Central memory CD8-positive, alpha-beta T cell (primary cell): ENCODE measurements at regions not wholly inside any gene's neighbourhood (a gene's known extent, or its start where the extent isn't known, plus 50 kb on each side); places are given as distances from the start of the nearest gene placed in this dataset.

ENCODE experiments used
- ATAC-seq: fragments of 150-1000 bp; cut with Tn5 transposase; replicated peaks from 2 replicates; pipeline ENCODE4 v1.10.0; 2022; ENCODE audit warnings: mild to moderate bottlenecking, moderate FRiP score, moderate number of reproducible peaks; ENCODE audit not compliant: poor library complexity, severe bottlenecking; ENCODE audit errors: extremely low read depth
- DNase-seq, 2 donors: peaks; one replicate each; pipeline ENCODE4 v3.0.0; 2021; ENCODE audit warnings: low spot score in 2 of 2
- H3K27ac Mint-ChIP-seq: one replicate; pipeline ENCODE4 v1.8.0; 2022; ENCODE audit warnings: low read depth, mild to moderate bottlenecking, moderate library complexity, mixed read lengths
- H3K27me3 Mint-ChIP-seq: one replicate; pipeline ENCODE4 v1.8.0; 2022; ENCODE audit warnings: mixed read lengths
- H3K36me3 Mint-ChIP-seq: one replicate; pipeline ENCODE4 v1.8.0; 2022; ENCODE audit warnings: mild to moderate bottlenecking, moderate library complexity, mixed read lengths; ENCODE audit not compliant: insufficient read depth
- H3K4me1 Mint-ChIP-seq: one replicate; pipeline ENCODE4 v1.8.0; 2022; ENCODE audit warnings: mixed read lengths
- H3K4me3 Mint-ChIP-seq: one replicate; pipeline ENCODE4 v1.8.0; 2022; ENCODE audit warnings: mild to moderate bottlenecking, moderate library complexity, mixed read lengths
- H3K9me3 Mint-ChIP-seq: one replicate; pipeline ENCODE4 v1.8.0; 2022; ENCODE audit warnings: mixed read lengths

- ATAC-seq (no peak), DNase-seq (no peak)
- Mint-ChIP-seq H3K27me3 (no peaks in the 10 kb centered on the region), H3K27ac (no peak overlapping the region), H3K4me1 (no peaks in the 10 kb centered on the region), H3K9me3 (no peaks in the 10 kb centered on the region), H3K36me3 (peaks cover 2% of the 10 kb centered on the region), H3K4me3 (no peak overlapping the region)
These were observed 193.5 kb upstream of the ELL2 start for GRCh38 chr5:96155147-96155546.

DNA sequence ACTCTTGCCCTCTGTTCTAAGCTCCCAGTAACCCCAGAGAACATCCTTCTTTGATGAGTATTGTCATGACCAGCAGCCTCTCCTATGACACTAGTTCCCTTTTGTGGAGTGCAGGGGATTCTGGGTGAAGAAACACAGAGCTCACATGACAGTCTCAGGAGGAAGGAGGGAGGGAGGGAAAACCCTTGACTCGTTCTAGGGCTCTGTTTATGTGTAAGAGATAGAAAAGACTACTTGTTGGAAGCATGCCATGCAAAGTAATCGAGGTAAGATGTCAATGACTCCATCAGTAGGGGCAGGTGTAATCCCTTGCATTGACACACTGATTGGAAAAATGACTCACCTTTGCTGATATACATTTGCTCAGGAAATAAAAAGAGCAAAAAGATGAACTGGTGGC is 190.2 kb upstream of the ELL2 start:
- no peak for DNase-seq
- Mint-ChIP-seq H3K9me3 (no peaks in the 10 kb centered on the region), H3K4me1 (no peaks in the 10 kb centered on the region), H3K36me3 (peaks cover 2% of the 10 kb centered on the region), H3K27ac (no peak overlapping the region), H3K27me3 (no peaks in the 10 kb centered on the region), H3K4me3 (no peak overlapping the region)
- ATAC-seq = no peak

- H3K36me3 Mint-ChIP-seq = no peaks in the 10 kb centered on the region
- ATAC-seq (no peak), DNase-seq (no peak)
- H3K4me1 Mint-ChIP-seq = no peaks in the 10 kb centered on the region
- no peak overlapping the region for H3K4me3 Mint-ChIP-seq
- H3K27me3 Mint-ChIP-seq = no peaks in the 10 kb centered on the region
- no peak overlapping the region for H3K27ac Mint-ChIP-seq
- H3K9me3 Mint-ChIP-seq = no peaks in the 10 kb centered on the region
These were observed 188.4 kb upstream of the ELL2 start for GRCh38 chr5:96150007-96150406.

- DNase-seq (no peak), ATAC-seq (no peak)
- Mint-ChIP-seq H3K4me1 (no peaks in the 10 kb centered on the region), H3K27me3 (no peaks in the 10 kb centered on the region), H3K27ac (no peak overlapping the region), H3K36me3 (no peaks in the 10 kb centered on the region), H3K9me3 (no peaks in the 10 kb centered on the region), H3K4me3 (no peak overlapping the region)
These were observed 187.9 kb upstream of the ELL2 start for GRCh38 chr5:96149546-96149945.

DNA sequence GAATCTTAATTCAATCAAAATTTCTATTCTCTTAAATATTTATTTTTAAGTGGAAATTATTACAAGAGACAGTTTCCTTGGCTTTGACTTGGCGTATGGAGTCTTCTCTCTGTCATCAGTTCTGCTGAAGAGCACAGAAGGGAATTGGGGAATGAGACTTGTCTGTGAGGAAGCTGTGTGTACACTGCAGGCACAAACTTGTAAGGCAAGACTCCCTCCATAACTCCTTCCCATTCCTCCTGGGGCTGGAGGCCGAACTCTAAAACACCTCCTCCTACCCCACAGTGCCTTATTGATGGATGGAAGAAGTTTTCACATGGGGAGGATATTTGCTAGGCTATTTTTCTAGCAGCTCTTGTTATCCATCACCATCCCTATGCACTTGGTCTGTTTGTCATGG is 187.4 kb upstream of the ELL2 start:
- Mint-ChIP-seq H3K27me3 (no peaks in the 10 kb centered on the region), H3K4me3 (no peak overlapping the region), H3K9me3 (no peaks in the 10 kb centered on the region), H3K27ac (no peak overlapping the region), H3K4me1 (no peaks in the 10 kb centered on the region), H3K36me3 (no peaks in the 10 kb centered on the region)
- ATAC-seq = no peak
- DNase-seq = no peak

DNA sequence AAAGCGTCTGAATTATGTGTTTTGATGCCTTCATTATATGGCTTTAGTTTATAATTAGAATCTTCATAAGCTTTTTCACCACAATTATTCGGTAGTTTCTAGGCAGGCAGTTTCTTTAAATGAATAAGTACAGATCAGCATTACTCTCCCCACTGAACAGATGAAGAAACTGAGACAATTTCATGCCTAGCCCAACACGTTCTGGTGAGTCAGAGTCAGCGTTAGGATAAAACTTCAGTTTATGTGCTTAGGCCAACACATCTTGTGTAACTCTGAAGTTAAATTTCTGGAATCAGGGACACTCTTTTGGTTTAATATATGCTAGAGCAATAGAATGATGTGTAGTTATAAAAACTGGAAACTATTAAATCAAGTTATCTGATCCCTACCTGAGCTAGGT is 186.7 kb upstream of the ELL2 start:
- Mint-ChIP-seq H3K36me3 (no peaks in the 10 kb centered on the region), H3K27ac (no peak overlapping the region), H3K4me3 (no peak overlapping the region), H3K9me3 (no peaks in the 10 kb centered on the region), H3K4me1 (no peaks in the 10 kb centered on the region), H3K27me3 (no peaks in the 10 kb centered on the region)
- DNase-seq = no peak
- no peak for ATAC-seq

DNA sequence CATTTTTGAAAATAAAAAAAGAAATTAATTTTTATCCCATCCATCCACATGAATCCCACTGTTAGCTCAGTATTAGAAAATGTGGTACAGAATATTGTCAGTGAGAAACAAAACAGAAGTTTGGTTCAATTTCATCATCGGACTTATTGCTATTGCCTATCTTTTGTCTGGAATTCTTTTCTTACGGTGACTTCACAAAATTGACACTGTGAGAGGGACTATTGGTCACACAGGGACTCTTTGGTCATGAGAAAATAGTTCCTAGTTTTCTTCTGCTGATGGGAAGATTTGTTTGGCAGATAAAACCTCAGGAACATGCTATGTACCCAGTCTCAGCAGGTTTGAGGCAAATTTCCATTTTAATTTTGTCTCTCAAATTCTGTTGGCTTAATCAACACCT is 186.2 kb upstream of the ELL2 start:
- Mint-ChIP-seq H3K36me3 (no peaks in the 10 kb centered on the region), H3K4me3 (no peak overlapping the region), H3K9me3 (no peaks in the 10 kb centered on the region), H3K27me3 (no peaks in the 10 kb centered on the region), H3K27ac (no peak overlapping the region), H3K4me1 (no peaks in the 10 kb centered on the region)
- no peak for DNase-seq
- no peak for ATAC-seq

- H3K4me1 Mint-ChIP-seq = no peaks in the 10 kb centered on the region
- H3K4me3 Mint-ChIP-seq = no peak overlapping the region
- DNase-seq (no peak), ATAC-seq (no peak)
- no peaks in the 10 kb centered on the region for H3K27me3 Mint-ChIP-seq
- no peaks in the 10 kb centered on the region for H3K36me3 Mint-ChIP-seq
- H3K27ac Mint-ChIP-seq = no peak overlapping the region
- H3K9me3 Mint-ChIP-seq = no peaks in the 10 kb centered on the region
These were observed 185.0 kb upstream of the ELL2 start for GRCh38 chr5:96146675-96147074.

- no peaks in the 10 kb centered on the region for H3K36me3 Mint-ChIP-seq
- H3K4me3 Mint-ChIP-seq = no peak overlapping the region
- DNase-seq (no peak), ATAC-seq (no peak)
- peaks cover 9% of the 10 kb centered on the region for H3K27me3 Mint-ChIP-seq
- H3K4me1 Mint-ChIP-seq = no peaks in the 10 kb centered on the region
- no peaks in the 10 kb centered on the region for H3K9me3 Mint-ChIP-seq
- H3K27ac Mint-ChIP-seq = no peak overlapping the region
These were observed 182.6 kb upstream of the ELL2 start for GRCh38 chr5:96144289-96144688.

DNA sequence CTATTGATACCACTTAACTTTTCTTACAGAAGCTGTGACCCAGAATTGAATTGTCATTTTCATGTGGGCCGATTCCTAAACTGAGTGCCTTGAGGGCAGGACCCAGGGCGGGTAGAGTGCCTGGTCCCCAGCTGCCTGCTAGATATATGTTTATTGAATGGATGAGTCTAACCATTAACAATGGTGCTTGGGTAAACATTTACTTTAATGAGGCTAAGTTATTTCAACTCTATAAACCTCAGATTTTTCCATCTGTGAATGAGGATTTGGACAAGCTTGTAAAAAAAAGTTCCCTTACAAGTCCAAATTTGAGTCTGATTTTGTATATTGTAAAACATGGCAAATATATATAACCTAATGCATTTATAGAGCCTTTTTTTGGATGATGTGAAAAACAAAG is 181.8 kb upstream of the ELL2 start:
- no peak for DNase-seq
- no peaks in the 10 kb centered on the region for H3K4me1 Mint-ChIP-seq
- no peak overlapping the region for H3K4me3 Mint-ChIP-seq
- H3K36me3 Mint-ChIP-seq = no peaks in the 10 kb centered on the region
- no peak overlapping the region for H3K27ac Mint-ChIP-seq
- H3K27me3 Mint-ChIP-seq = peaks cover 9% of the 10 kb centered on the region
- no peak for ATAC-seq
- no peaks in the 10 kb centered on the region for H3K9me3 Mint-ChIP-seq

DNA sequence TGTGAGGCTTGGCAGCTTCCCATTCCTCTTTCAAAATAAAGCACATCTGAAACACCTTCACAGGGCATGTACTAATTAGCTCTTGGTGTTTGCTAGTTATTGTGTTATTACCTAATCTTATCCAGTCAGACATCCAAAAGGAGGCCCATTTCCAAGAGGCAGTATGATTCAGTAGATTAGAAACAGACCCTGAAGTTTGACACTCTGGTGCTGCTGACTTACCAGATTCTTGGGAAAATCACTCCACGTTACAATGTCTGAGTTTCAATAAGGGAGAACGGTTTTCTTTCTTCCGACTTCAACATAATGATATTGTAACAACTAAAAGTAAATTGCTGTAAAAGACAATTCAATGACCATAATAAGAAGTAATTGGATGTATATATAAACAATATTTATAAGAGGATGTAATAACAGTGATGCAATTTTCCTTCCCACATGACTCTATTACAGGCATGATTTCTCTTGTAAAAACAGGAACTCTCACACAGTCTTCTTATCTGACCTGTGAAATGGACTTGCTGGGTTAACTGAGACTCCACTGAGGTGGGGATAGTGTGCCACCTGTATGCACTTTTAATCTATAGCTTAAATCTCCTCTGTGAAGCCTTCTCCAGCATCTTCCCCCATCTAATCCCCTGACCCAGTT is 181.3 kb upstream of the ELL2 start:
- no peak overlapping the region for H3K27ac Mint-ChIP-seq
- H3K4me1 Mint-ChIP-seq = no peaks in the 10 kb centered on the region
- no peak overlapping the region for H3K4me3 Mint-ChIP-seq
- H3K36me3 Mint-ChIP-seq = no peaks in the 10 kb centered on the region
- H3K27me3 Mint-ChIP-seq = peaks cover 9% of the 10 kb centered on the region
- no peak for ATAC-seq
- H3K9me3 Mint-ChIP-seq = no peaks in the 10 kb centered on the region
- DNase-seq = no peak

- H3K4me1 Mint-ChIP-seq = no peaks in the 10 kb centered on the region
- DNase-seq = no peak
- H3K36me3 Mint-ChIP-seq = no peaks in the 10 kb centered on the region
- no peak overlapping the region for H3K4me3 Mint-ChIP-seq
- no peak overlapping the region for H3K27ac Mint-ChIP-seq
- H3K9me3 Mint-ChIP-seq = no peaks in the 10 kb centered on the region
- no peak for ATAC-seq
- peaks cover 9% of the 10 kb centered on the region for H3K27me3 Mint-ChIP-seq
These were observed 180.6 kb upstream of the ELL2 start for GRCh38 chr5:96142184-96142781.

DNA sequence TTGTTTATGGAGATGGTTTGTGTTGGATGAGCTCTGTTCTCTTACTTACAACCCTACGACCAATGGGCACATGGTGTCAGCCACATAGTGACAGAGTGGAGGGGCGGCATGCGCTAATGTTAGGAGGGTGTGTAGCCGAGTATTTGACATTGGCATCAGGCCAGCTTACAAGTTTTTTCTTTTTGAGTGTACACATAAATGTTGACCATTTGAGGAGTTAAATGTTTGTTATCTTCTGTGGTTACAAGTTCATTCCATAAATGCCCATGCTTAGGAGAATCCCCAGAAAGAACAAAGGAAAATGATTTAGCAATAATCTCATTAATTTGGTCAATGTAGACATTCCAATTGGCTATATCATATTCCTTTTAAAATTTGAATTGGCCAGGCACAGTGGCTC is 180.1 kb upstream of the ELL2 start:
- Mint-ChIP-seq H3K9me3 (no peaks in the 10 kb centered on the region), H3K36me3 (no peaks in the 10 kb centered on the region), H3K27me3 (peaks cover 9% of the 10 kb centered on the region), H3K4me1 (no peaks in the 10 kb centered on the region), H3K27ac (no peak overlapping the region), H3K4me3 (no peak overlapping the region)
- ATAC-seq (no peak), DNase-seq (no peak)
